ENCODE measurements at regions not wholly inside any gene's neighbourhood (a gene's known extent, or its start where the extent isn't known, plus 50 kb on each side); places are given as distances from the start of the nearest gene placed in this dataset.

- TF ChIP-seq EZH2 (IDR thresholded peaks at IDR 0.05; ENCODE audit: borderline replicate concordance, insufficient read depth, low read depth, low read length, poor library complexity, severe bottlenecking), result no peak
- TF ChIP-seq, protein P1, sequence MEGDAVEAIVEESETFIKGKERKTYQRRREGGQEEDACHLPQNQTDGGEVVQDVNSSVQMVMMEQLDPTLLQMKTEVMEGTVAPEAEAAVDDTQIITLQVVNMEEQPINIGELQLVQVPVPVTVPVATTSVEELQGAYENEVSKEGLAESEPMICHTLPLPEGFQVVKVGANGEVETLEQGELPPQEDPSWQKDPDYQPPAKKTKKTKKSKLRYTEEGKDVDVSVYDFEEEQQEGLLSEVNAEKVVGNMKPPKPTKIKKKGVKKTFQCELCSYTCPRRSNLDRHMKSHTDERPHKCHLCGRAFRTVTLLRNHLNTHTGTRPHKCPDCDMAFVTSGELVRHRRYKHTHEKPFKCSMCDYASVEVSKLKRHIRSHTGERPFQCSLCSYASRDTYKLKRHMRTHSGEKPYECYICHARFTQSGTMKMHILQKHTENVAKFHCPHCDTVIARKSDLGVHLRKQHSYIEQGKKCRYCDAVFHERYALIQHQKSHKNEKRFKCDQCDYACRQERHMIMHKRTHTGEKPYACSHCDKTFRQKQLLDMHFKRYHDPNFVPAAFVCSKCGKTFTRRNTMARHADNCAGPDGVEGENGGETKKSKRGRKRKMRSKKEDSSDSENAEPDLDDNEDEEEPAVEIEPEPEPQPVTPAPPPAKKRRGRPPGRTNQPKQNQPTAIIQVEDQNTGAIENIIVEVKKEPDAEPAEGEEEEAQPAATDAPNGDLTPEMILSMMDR (IDR thresholded peaks at IDR 0.05), result no peak
Observed at GRCh38 chr16:10308305-10309193, 77.3 kb upstream of the ATF7IP2 start.

All from B cell (primary cell).